K562 (cell line): ENCODE measurements at regions not wholly inside any gene's neighbourhood (a gene's known extent, or its start where the extent isn't known, plus 50 kb on each side); places are given as distances from the start of the nearest gene placed in this dataset.
A peak's percentile ranks its signal among the peaks of the same experiment; 100 is the strongest.

Source experiments
- ADNP ChIP-seq: fragments of 200-800 bp; sonication (Bioruptor generic); IDR thresholded peaks from 2 replicates; pipeline ENCODE4 v1.6.1; 2016; ENCODE audit warnings: missing genetic modification characterization, missing compliant biosample characterization
- BCL6 ChIP-seq: fragments of 250-450 bp; sonication (Bioruptor Pico); IDR thresholded peaks from 2 replicates; pipeline ENCODE4 v1.4.0; 2020
- FOXM1 ChIP-seq, 2 experiments: fragments of 450-650 bp in 1 of 2; sonication (generic) in 1 of 2; formaldehyde crosslinking in 1 of 2; IDR thresholded peaks; 2 replicates each; pipeline versions ENCODE4 v1.6.1 to v1.9.0; 2017 to 2022; ENCODE audit warnings: low read depth in 2 of 2, mild to moderate bottlenecking in 2 of 2, missing genetic modification reagents in 1 of 2, moderate library complexity in 1 of 2
- HDAC2 ChIP-seq: fragments of 450-650 bp; IDR thresholded peaks from 2 replicates; pipeline ENCODE4 v1.6.1; 2016; ENCODE audit warnings: mild to moderate bottlenecking
- IFI16 ChIP-seq: fragments of 250-450 bp; sonication (Bioruptor Pico); IDR thresholded peaks from 2 replicates; pipeline ENCODE4 v2.1.2; 2022; ENCODE audit warnings: mild to moderate bottlenecking, inconsistent platforms
- KHSRP ChIP-seq: fragments of 450-650 bp; IDR thresholded peaks from 2 replicates; pipeline ENCODE4 v1.6.1; 2017
- OTX1 ChIP-seq: fragments of 450-650 bp; formaldehyde crosslinking; IDR thresholded peaks from 2 replicates; pipeline ENCODE4 v1.4.0; 2022; ENCODE audit warnings: mild to moderate bottlenecking
- PHF8 ChIP-seq: fragments of 200-600 bp; sonication (generic); IDR thresholded peaks from 2 replicates; pipeline ENCODE4 v1.6.1; 2012; ENCODE audit warnings: mixed run types, mild to moderate bottlenecking, inconsistent platforms, low read length, moderate library complexity, borderline replicate concordance
- POLR2B ChIP-seq: fragments of 450-650 bp; IDR thresholded peaks from 2 replicates; pipeline ENCODE4 v1.6.1; 2018; ENCODE audit warnings: low read depth; ENCODE audit not compliant: partially characterized antibody
- PRMT5 ChIP-seq: sonication (generic); formaldehyde crosslinking; IDR thresholded peaks from 2 replicates; pipeline ENCODE4 v1.5.0; 2020; ENCODE audit warnings: missing genetic modification reagents
- SMAD3 ChIP-seq: fragments of 450-650 bp; formaldehyde crosslinking; conservative IDR thresholded peaks from 2 replicates; pipeline ENCODE4 v1.4.0; 2020; ENCODE audit warnings: mild to moderate bottlenecking
- TAF9B ChIP-seq: fragments of 450-650 bp; IDR thresholded peaks from 2 replicates; pipeline ENCODE4 v1.6.1; 2018; ENCODE audit warnings: mild to moderate bottlenecking; ENCODE audit not compliant: partially characterized antibody
- XRCC5 ChIP-seq: fragments of 200-400 bp; formaldehyde crosslinking; IDR thresholded peaks from 2 replicates; pipeline ENCODE4 v1.6.1; 2017; ENCODE audit warnings: low read depth, mild to moderate bottlenecking, low read length
- ZKSCAN3 ChIP-seq: fragments of 250-450 bp; sonication (Bioruptor Pico); IDR thresholded peaks from 2 replicates; pipeline ENCODE4 v1.4.0; 2020
- ZNF175 ChIP-seq: fragments of 200-800 bp; sonication (Bioruptor generic); IDR thresholded peaks from 2 replicates; pipeline ENCODE4 v1.6.1; 2016; ENCODE audit warnings: low read depth, mild to moderate bottlenecking, missing genetic modification characterization, missing compliant biosample characterization
- ZNF224 ChIP-seq: sonication (generic); formaldehyde crosslinking; IDR thresholded peaks from 2 replicates; pipeline ENCODE4 v1.8.0; 2022; ENCODE audit warnings: mild to moderate bottlenecking, missing genetic modification reagents
- ZNF23 ChIP-seq: fragments of 250-450 bp; sonication (Bioruptor Pico); IDR thresholded peaks from 2 replicates; pipeline ENCODE4 v1.4.0; 2020; ENCODE audit warnings: mild to moderate bottlenecking
- ZNF431 ChIP-seq: sonication (generic); formaldehyde crosslinking; IDR thresholded peaks from 2 replicates; pipeline ENCODE4 v1.8.0; 2022; ENCODE audit warnings: mild to moderate bottlenecking, missing genetic modification reagents
- ZSCAN32 ChIP-seq: fragments of 450-650 bp; formaldehyde crosslinking; IDR thresholded peaks from 2 replicates; pipeline ENCODE4 v1.4.0; 2020; ENCODE audit warnings: mild to moderate bottlenecking, moderate library complexity
- TF ChIP-seq, protein P1 (sequence below): sonication (generic); formaldehyde crosslinking; IDR thresholded peaks from 2 replicates; pipeline ENCODE4 v1.8.0; 2023; ENCODE audit warnings: mild to moderate bottlenecking, missing genetic modification reagents
- TF ChIP-seq, protein P2 (sequence below): fragments of 450-650 bp; IDR thresholded peaks from 2 replicates; pipeline ENCODE4 v1.6.1; 2017; ENCODE audit warnings: antibody characterized with exemption, mild to moderate bottlenecking

DNA sequence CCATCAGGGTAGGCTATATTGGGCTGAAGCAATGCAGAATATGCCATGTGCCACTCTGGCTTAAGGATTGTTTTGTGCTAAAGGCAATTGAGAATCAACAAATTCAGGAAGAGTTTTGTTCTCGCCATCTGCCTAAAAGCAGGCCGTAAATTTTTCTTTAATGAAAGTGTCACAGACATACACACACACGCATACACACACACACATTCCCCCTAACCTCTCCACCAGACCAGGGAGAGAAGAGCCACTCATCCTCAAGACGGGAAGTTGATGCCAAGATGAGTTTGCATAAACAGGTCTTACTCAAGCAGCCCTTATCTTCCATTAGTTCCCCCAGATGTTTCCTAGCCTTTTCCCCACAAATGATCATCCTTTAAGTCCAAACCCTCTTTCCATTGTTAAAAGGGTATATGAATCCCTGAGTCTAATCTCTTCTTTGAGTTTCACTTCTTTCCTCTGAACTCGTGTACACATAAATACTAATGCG is 59.6 kb upstream of the TRIM24 start (continued):
- no peak for TF ChIP-seq SMAD3 (CRISPR knock-in tag)
- TF ChIP-seq HDAC2 = peak; percentile 83
- no peak for TF ChIP-seq ZNF23
- no peak for TF ChIP-seq TAF9B
- TF ChIP-seq, protein P1, sequence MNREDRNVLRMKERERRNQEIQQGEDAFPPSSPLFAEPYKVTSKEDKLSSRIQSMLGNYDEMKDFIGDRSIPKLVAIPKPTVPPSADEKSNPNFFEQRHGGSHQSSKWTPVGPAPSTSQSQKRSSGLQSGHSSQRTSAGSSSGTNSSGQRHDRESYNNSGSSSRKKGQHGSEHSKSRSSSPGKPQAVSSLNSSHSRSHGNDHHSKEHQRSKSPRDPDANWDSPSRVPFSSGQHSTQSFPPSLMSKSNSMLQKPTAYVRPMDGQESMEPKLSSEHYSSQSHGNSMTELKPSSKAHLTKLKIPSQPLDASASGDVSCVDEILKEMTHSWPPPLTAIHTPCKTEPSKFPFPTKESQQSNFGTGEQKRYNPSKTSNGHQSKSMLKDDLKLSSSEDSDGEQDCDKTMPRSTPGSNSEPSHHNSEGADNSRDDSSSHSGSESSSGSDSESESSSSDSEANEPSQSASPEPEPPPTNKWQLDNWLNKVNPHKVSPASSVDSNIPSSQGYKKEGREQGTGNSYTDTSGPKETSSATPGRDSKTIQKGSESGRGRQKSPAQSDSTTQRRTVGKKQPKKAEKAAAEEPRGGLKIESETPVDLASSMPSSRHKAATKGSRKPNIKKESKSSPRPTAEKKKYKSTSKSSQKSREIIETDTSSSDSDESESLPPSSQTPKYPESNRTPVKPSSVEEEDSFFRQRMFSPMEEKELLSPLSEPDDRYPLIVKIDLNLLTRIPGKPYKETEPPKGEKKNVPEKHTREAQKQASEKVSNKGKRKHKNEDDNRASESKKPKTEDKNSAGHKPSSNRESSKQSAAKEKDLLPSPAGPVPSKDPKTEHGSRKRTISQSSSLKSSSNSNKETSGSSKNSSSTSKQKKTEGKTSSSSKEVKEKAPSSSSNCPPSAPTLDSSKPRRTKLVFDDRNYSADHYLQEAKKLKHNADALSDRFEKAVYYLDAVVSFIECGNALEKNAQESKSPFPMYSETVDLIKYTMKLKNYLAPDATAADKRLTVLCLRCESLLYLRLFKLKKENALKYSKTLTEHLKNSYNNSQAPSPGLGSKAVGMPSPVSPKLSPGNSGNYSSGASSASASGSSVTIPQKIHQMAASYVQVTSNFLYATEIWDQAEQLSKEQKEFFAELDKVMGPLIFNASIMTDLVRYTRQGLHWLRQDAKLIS (CRISPR knock-in tag) = no peak
- no peak for TF ChIP-seq FOXM1 (IDR thresholded peaks at IDR 0.05; ENCODE audit: low read depth)
- no peak for TF ChIP-seq FOXM1 (CRISPR knock-in tag; IDR thresholded peaks at IDR 0.05; ENCODE audit: low read depth)
- TF ChIP-seq XRCC5 = no peak
- no peak for TF ChIP-seq ZKSCAN3 (CRISPR knock-in tag)
- TF ChIP-seq BCL6 (CRISPR knock-in tag) = no peak
- no peak for TF ChIP-seq PRMT5 (CRISPR knock-in tag)
- TF ChIP-seq ZSCAN32 (CRISPR knock-in tag) = no peak
- TF ChIP-seq, protein P2, sequence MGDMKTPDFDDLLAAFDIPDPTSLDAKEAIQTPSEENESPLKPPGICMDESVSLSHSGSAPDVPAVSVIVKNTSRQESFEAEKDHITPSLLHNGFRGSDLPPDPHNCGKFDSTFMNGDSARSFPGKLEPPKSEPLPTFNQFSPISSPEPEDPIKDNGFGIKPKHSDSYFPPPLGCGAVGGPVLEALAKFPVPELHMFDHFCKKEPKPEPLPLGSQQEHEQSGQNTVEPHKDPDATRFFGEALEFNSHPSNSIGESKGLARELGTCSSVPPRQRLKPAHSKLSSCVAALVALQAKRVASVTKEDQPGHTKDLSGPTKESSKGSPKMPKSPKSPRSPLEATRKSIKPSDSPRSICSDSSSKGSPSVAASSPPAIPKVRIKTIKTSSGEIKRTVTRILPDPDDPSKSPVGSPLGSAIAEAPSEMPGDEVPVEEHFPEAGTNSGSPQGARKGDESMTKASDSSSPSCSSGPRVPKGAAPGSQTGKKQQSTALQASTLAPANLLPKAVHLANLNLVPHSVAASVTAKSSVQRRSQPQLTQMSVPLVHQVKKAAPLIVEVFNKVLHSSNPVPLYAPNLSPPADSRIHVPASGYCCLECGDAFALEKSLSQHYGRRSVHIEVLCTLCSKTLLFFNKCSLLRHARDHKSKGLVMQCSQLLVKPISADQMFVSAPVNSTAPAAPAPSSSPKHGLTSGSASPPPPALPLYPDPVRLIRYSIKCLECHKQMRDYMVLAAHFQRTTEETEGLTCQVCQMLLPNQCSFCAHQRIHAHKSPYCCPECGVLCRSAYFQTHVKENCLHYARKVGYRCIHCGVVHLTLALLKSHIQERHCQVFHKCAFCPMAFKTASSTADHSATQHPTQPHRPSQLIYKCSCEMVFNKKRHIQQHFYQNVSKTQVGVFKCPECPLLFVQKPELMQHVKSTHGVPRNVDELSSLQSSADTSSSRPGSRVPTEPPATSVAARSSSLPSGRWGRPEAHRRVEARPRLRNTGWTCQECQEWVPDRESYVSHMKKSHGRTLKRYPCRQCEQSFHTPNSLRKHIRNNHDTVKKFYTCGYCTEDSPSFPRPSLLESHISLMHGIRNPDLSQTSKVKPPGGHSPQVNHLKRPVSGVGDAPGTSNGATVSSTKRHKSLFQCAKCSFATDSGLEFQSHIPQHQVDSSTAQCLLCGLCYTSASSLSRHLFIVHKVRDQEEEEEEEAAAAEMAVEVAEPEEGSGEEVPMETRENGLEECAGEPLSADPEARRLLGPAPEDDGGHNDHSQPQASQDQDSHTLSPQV = peak; percentile 88
- TF ChIP-seq IFI16 = no peak
- no peak for TF ChIP-seq ZNF431 (CRISPR knock-in tag)
- 0 out of 2 replicates have a peak, but pooled peaks have one; percentile 45 for TF ChIP-seq ZNF224 (CRISPR knock-in tag)
- TF ChIP-seq OTX1 = 0 out of 2 replicates have a peak, but pooled peaks have one; percentile 43
- no peak for TF ChIP-seq PHF8
- no peak for TF ChIP-seq POLR2B
- no peak for TF ChIP-seq ADNP (tag)
- no peak for TF ChIP-seq ZNF175 (CRISPR knock-in tag)
- TF ChIP-seq KHSRP = no peak
